CD14-positive monocyte (primary cell): ENCODE measurements at regions not wholly inside any gene's neighbourhood (a gene's known extent, or its start where the extent isn't known, plus 50 kb on each side); places are given as distances from the start of the nearest gene placed in this dataset.

Experiments
- DNase-seq, 3 donors: peaks; one replicate each; pipeline ENCODE4 v3.0.0-alpha.2; 2011 to 2022
- H2AFZ ChIP-seq: 2 replicates; pipeline ENCODE4 v1.6.0; 2012; ENCODE audit warnings: mild to moderate bottlenecking, low read depth, low read length, inconsistent platforms; ENCODE audit not compliant: insufficient read depth, poor library complexity, severe bottlenecking
- H3K27ac ChIP-seq, 2 donors: 1 replicate in 1 of 2; 2 replicates in 1 of 2; pipeline ENCODE4 v1.5.1; 2012 to 2013; ENCODE audit warnings: low read length in 2 of 2, control low read depth in 1 of 2, inconsistent platforms in 1 of 2, low read depth in 1 of 2, mild to moderate bottlenecking in 1 of 2
- H3K27me3 ChIP-seq, 2 donors: one replicate each; pipeline versions ENCODE4 v1.6.0 to v1.6.1; 2011 to 2013; ENCODE audit warnings: low read length in 2 of 2; ENCODE audit not compliant: control insufficient read depth in 2 of 2, insufficient read depth in 2 of 2
- H3K36me3 ChIP-seq, 2 donors: replicated peaks in 1 of 2; 1 replicate in 1 of 2; 2 replicates in 1 of 2; pipeline versions ENCODE4 v1.5.1 to v1.6.1; 2012 to 2013; ENCODE audit warnings: low read length in 2 of 2, control low read depth in 1 of 2, inconsistent platforms in 1 of 2, mild to moderate bottlenecking in 1 of 2; ENCODE audit not compliant: insufficient read depth in 2 of 2, control insufficient read depth in 1 of 2
- H3K4me1 ChIP-seq, 2 donors: 1 replicate in 1 of 2; 2 replicates in 1 of 2; pipeline versions ENCODE4 v1.5.1 to v1.6.1; 2012 to 2013; ENCODE audit warnings: low read length in 2 of 2, control low read depth in 1 of 2, inconsistent platforms in 1 of 2, mild to moderate bottlenecking in 1 of 2, moderate library complexity in 1 of 2; ENCODE audit not compliant: insufficient read depth in 2 of 2, control insufficient read depth in 1 of 2
- H3K4me2 ChIP-seq: replicated peaks from 2 replicates; pipeline ENCODE3; 2012; ENCODE audit warnings: low read length, moderate library complexity, mild to moderate bottlenecking; ENCODE audit not compliant: poor library complexity, severe bottlenecking; ENCODE audit errors: extremely low read depth
- H3K4me3 ChIP-seq, 3 experiments: fragments of 200-600 bp in 1 of 3; sonication (generic) in 1 of 3; replicated peaks in 1 of 3; 1 replicate in 2 of 3; 2 replicates in 1 of 3; pipeline ENCODE4 v1.5.1; 2011 to 2013; ENCODE audit warnings: low read length in 3 of 3, mild to moderate bottlenecking in 3 of 3, control low read depth in 2 of 3, low read depth in 2 of 3, inconsistent platforms in 1 of 3, moderate library complexity in 1 of 3
- H3K79me2 ChIP-seq: 2 replicates; pipeline ENCODE4 v1.6.0; 2012; ENCODE audit warnings: mild to moderate bottlenecking, control low read depth, inconsistent platforms, low read length, moderate library complexity; ENCODE audit not compliant: insufficient read depth
- H3K9ac ChIP-seq: 2 replicates; pipeline ENCODE4 v1.6.0; 2017; ENCODE audit warnings: low read length, mild to moderate bottlenecking; ENCODE audit not compliant: insufficient read depth, poor library complexity, severe bottlenecking
- H3K9me3 ChIP-seq, 2 donors: replicated peaks in 1 of 2; 1 replicate in 1 of 2; 2 replicates in 1 of 2; pipeline versions ENCODE4 v1.5.1 to v1.6.1; 2012 to 2013; ENCODE audit warnings: low read length in 2 of 2, control low read depth in 1 of 2; ENCODE audit not compliant: control insufficient read depth in 1 of 2, insufficient read depth in 1 of 2
- H4K20me1 ChIP-seq: 2 replicates; pipeline ENCODE4 v1.6.0; 2012; ENCODE audit warnings: mild to moderate bottlenecking, low read length, control low read depth, moderate library complexity; ENCODE audit not compliant: insufficient read depth
- H3K27ac Mint-ChIP-seq, 7 donors: one replicate each; pipeline ENCODE4 v1.8.0; 2020; ENCODE audit warnings: mild to moderate bottlenecking in 7 of 7, mixed read lengths in 7 of 7, moderate library complexity in 6 of 7, inconsistent platforms in 2 of 7
- H3K27me3 Mint-ChIP-seq, 3 donors: one replicate each; pipeline ENCODE4 v1.8.0; 2021 to 2022; ENCODE audit warnings: low read depth in 3 of 3, mild to moderate bottlenecking in 3 of 3, mixed read lengths in 3 of 3, moderate library complexity in 3 of 3, inconsistent platforms in 1 of 3
- H3K36me3 Mint-ChIP-seq, 2 donors: one replicate each; pipeline ENCODE4 v1.8.0; 2020; ENCODE audit warnings: mixed read lengths in 2 of 2, inconsistent platforms in 1 of 2, mild to moderate bottlenecking in 1 of 2
- H3K4me1 Mint-ChIP-seq: one replicate; pipeline ENCODE4 v1.8.0; 2020; ENCODE audit warnings: mild to moderate bottlenecking, mixed read lengths
- H3K4me3 Mint-ChIP-seq, 2 donors: one replicate each; pipeline ENCODE4 v1.8.0; 2020; ENCODE audit warnings: mild to moderate bottlenecking in 2 of 2, mixed read lengths in 2 of 2, moderate library complexity in 1 of 2
- H3K9me3 Mint-ChIP-seq, 7 donors: one replicate each; pipeline ENCODE4 v1.8.0; 2020 to 2022; ENCODE audit warnings: mixed read lengths in 7 of 7, mild to moderate bottlenecking in 6 of 7, moderate library complexity in 6 of 7, inconsistent platforms in 2 of 7
- WGBS: methylation state at CpG from one replicate; pipeline ENCODE4 v1.1.5; 2013; ENCODE audit warnings: missing lambda C conversion rate; ENCODE audit not compliant: insufficient coverage; 5-methylcytosine and 5-hydroxymethylcytosine counted together
- intact Hi-C, 2 donors: fragments of 100-400 bp; cut with micrococcal nuclease; formaldehyde crosslinking; loops; one replicate each; pipeline versions ENCODE4 v1.15.0 to v1.15.1; 2023
- TF ChIP-seq, protein P1 (sequence below): fragments of 200-600 bp; IDR thresholded peaks from one replicate; pipeline ENCODE4 v1.8.0; 2022; ENCODE audit warnings: antibody characterized with exemption, mild to moderate bottlenecking

- no peak overlapping the region for H3K9ac ChIP-seq
- Mint-ChIP-seq H3K36me3 (no peaks in the 10 kb centered on the region), H3K4me3 (no peak overlapping the region), H3K27me3 (no peaks in the 10 kb centered on the region), H3K27ac (no peak overlapping the region), H3K9me3 (peaks cover 0 to 2% (median 0%) of the 10 kb centered on the region in 7 donors), H3K4me1 (no peaks in the 10 kb centered on the region)
- no peak overlapping the region for H3K27ac ChIP-seq
- no peak overlapping the region for H3K4me3 ChIP-seq
- no peaks in the 10 kb centered on the region for H3K36me3 ChIP-seq
- H3K9me3 ChIP-seq, result no peaks in the 10 kb centered on the region
- H4K20me1 ChIP-seq, result no peaks in the 10 kb centered on the region
- H3K79me2 ChIP-seq, result no peaks in the 10 kb centered on the region
- TF ChIP-seq, protein P1, sequence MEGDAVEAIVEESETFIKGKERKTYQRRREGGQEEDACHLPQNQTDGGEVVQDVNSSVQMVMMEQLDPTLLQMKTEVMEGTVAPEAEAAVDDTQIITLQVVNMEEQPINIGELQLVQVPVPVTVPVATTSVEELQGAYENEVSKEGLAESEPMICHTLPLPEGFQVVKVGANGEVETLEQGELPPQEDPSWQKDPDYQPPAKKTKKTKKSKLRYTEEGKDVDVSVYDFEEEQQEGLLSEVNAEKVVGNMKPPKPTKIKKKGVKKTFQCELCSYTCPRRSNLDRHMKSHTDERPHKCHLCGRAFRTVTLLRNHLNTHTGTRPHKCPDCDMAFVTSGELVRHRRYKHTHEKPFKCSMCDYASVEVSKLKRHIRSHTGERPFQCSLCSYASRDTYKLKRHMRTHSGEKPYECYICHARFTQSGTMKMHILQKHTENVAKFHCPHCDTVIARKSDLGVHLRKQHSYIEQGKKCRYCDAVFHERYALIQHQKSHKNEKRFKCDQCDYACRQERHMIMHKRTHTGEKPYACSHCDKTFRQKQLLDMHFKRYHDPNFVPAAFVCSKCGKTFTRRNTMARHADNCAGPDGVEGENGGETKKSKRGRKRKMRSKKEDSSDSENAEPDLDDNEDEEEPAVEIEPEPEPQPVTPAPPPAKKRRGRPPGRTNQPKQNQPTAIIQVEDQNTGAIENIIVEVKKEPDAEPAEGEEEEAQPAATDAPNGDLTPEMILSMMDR, result no peak
- no peak overlapping the region for H2AFZ ChIP-seq
- WGBS, result no CpG with 5 or more reads among the region's 2 CpGs
- no peaks in the 10 kb centered on the region for H3K27me3 ChIP-seq
- intact Hi-C loops, result no loop called here
- DNase-seq, result no peak
- H3K4me2 ChIP-seq, result no peak overlapping the region
- no peaks in the 10 kb centered on the region for H3K4me1 ChIP-seq
Observed at GRCh38 chr3:80543154-80543553, 775.4 kb upstream of the ROBO1 start.

- no peaks in the 10 kb centered on the region for H3K4me1 ChIP-seq
- Mint-ChIP-seq H3K27ac (no peak overlapping the region), H3K4me3 (no peak overlapping the region), H3K27me3 (no peaks in the 10 kb centered on the region), H3K36me3 (no peaks in the 10 kb centered on the region), H3K9me3 (peaks cover 0 to 3% (median 2%) of the 10 kb centered on the region in 7 donors), H3K4me1 (no peaks in the 10 kb centered on the region)
- no peaks in the 10 kb centered on the region for H3K36me3 ChIP-seq
- intact Hi-C loops, result no loop called here
- no peak for DNase-seq
- H3K27me3 ChIP-seq, result no peaks in the 10 kb centered on the region
- TF ChIP-seq, protein P1, result no peak
- no peak overlapping the region for H3K4me3 ChIP-seq
- no peaks in the 10 kb centered on the region for H3K79me2 ChIP-seq
- no peaks in the 10 kb centered on the region for H3K9me3 ChIP-seq
- no peak overlapping the region for H3K4me2 ChIP-seq
- no peak overlapping the region for H2AFZ ChIP-seq
- H3K27ac ChIP-seq, result no peak overlapping the region
- H3K9ac ChIP-seq, result no peak overlapping the region
- H4K20me1 ChIP-seq, result no peaks in the 10 kb centered on the region
Observed at GRCh38 chr3:80542456-80542855, 774.7 kb upstream of the ROBO1 start.
